H9 (cell line): ENCODE measurements at regions not wholly inside any gene's neighbourhood (a gene's known extent, or its start where the extent isn't known, plus 50 kb on each side); places are given as distances from the start of the nearest gene placed in this dataset.

Experiments
- DNase-seq: peaks from one replicate; pipeline ENCODE4 v3.0.0-alpha.2; 2017
- H2AFZ ChIP-seq: one replicate; pipeline ENCODE4 v1.6.1; 2013; ENCODE audit warnings: mild to moderate bottlenecking, low read length, control low read depth, moderate library complexity
- H2AK5ac ChIP-seq: 2 replicates; pipeline ENCODE4 v1.6.1; 2013; ENCODE audit warnings: low read length, control low read depth, mixed read lengths; ENCODE audit not compliant: insufficient read length
- H2BK120ac ChIP-seq: one replicate; pipeline ENCODE4 v1.6.1; 2013; ENCODE audit warnings: low read depth, mild to moderate bottlenecking, low read length, control low read depth, inconsistent platforms; ENCODE audit not compliant: poor library complexity, severe bottlenecking
- H2BK12ac ChIP-seq: 2 replicates; pipeline ENCODE4 v1.6.1; 2013; ENCODE audit warnings: low read length, control low read depth, mixed read lengths, low read depth; ENCODE audit not compliant: insufficient read length
- H2BK15ac ChIP-seq: 2 replicates; pipeline ENCODE4 v1.6.1; 2013; ENCODE audit warnings: low read depth, low read length, control low read depth
- H2BK20ac ChIP-seq: one replicate; pipeline ENCODE4 v1.6.1; 2013; ENCODE audit warnings: low read depth, mild to moderate bottlenecking, low read length, control low read depth, inconsistent platforms; ENCODE audit not compliant: poor library complexity, severe bottlenecking
- H2BK5ac ChIP-seq: 2 replicates; pipeline ENCODE4 v1.6.1; 2013; ENCODE audit warnings: low read length, control low read depth, mixed read lengths; ENCODE audit not compliant: insufficient read length
- H3K14ac ChIP-seq: 2 replicates; pipeline ENCODE4 v1.6.1; 2013; ENCODE audit warnings: low read length, control low read depth; ENCODE audit not compliant: insufficient read depth
- H3K18ac ChIP-seq: 2 replicates; pipeline ENCODE4 v1.6.1; 2013; ENCODE audit warnings: low read depth, mild to moderate bottlenecking, mixed read lengths, low read length, control low read depth; ENCODE audit not compliant: insufficient read length
- H3K23ac ChIP-seq: 2 replicates; pipeline ENCODE4 v1.6.1; 2013; ENCODE audit warnings: low read length, control low read depth, mixed read lengths, low read depth; ENCODE audit not compliant: insufficient read length
- H3K23me2 ChIP-seq: 2 replicates; pipeline ENCODE4 v1.6.1; 2013; ENCODE audit warnings: low read depth, mild to moderate bottlenecking, mixed read lengths, low read length, control low read depth; ENCODE audit not compliant: insufficient read length, poor library complexity, severe bottlenecking
- H3K27ac ChIP-seq: 2 replicates; pipeline ENCODE4 v1.5.1; 2013; ENCODE audit warnings: low read length, control low read depth, mixed read lengths, low read depth; ENCODE audit not compliant: insufficient read length
- H3K27me3 ChIP-seq: 2 replicates; pipeline ENCODE4 v1.6.1; 2013; ENCODE audit warnings: low read length, control low read depth, inconsistent platforms; ENCODE audit not compliant: insufficient read depth
- H3K4ac ChIP-seq: 2 replicates; pipeline ENCODE4 v1.6.1; 2013; ENCODE audit warnings: low read depth, mild to moderate bottlenecking, control low read depth, inconsistent platforms, low read length, moderate library complexity
- H3K4me1 ChIP-seq: 2 replicates; pipeline ENCODE4 v1.6.1; 2013; ENCODE audit warnings: low read length, control low read depth, inconsistent platforms; ENCODE audit not compliant: insufficient read depth
- H3K4me2 ChIP-seq: 2 replicates; pipeline ENCODE4 v1.6.1; 2013; ENCODE audit warnings: low read length, control low read depth, mixed read lengths; ENCODE audit not compliant: insufficient read length, insufficient read depth
- H3K56ac ChIP-seq: 2 replicates; pipeline ENCODE4 v1.6.1; 2013; ENCODE audit warnings: low read depth, mild to moderate bottlenecking, mixed read lengths, low read length, control low read depth; ENCODE audit not compliant: insufficient read length
- H3K79me1 ChIP-seq: 2 replicates; pipeline ENCODE4 v1.6.1; 2013; ENCODE audit warnings: low read depth, mild to moderate bottlenecking, moderate library complexity, low read length, control low read depth, inconsistent platforms; ENCODE audit not compliant: insufficient read depth, poor library complexity, severe bottlenecking
- H3K79me2 ChIP-seq: 2 replicates; pipeline ENCODE4 v1.6.1; 2013; ENCODE audit warnings: low read length, control low read depth, inconsistent platforms; ENCODE audit not compliant: insufficient read depth
- H3K9ac ChIP-seq: 2 replicates; pipeline ENCODE4 v1.6.1; 2013; ENCODE audit warnings: low read length, control low read depth, mixed read lengths; ENCODE audit not compliant: insufficient read length; ENCODE audit errors: extremely low read depth
- H3K9me3 ChIP-seq: one replicate; pipeline ENCODE4 v1.6.1; 2013; ENCODE audit warnings: low read depth, low read length, inconsistent platforms; ENCODE audit not compliant: control insufficient read depth
- H3T11ph ChIP-seq: one replicate; pipeline ENCODE4 v1.6.1; 2013; ENCODE audit warnings: mild to moderate bottlenecking, low read length, control low read depth, inconsistent platforms
- H4K20me1 ChIP-seq: one replicate; pipeline ENCODE4 v1.6.1; 2013; ENCODE audit not compliant: control insufficient read depth, insufficient read length, insufficient read depth
- H4K5ac ChIP-seq: 2 replicates; pipeline ENCODE4 v1.6.1; 2013; ENCODE audit warnings: low read depth, mild to moderate bottlenecking, mixed read lengths, low read length, control low read depth; ENCODE audit not compliant: insufficient read length
- H4K8ac ChIP-seq: replicated peaks from 2 replicates; pipeline ENCODE4 v1.6.1; 2013; ENCODE audit warnings: low read length, control low read depth, mixed read lengths, low read depth; ENCODE audit not compliant: insufficient read length
- H4K91ac ChIP-seq: 2 replicates; pipeline ENCODE4 v1.6.1; 2013; ENCODE audit warnings: low read depth, mild to moderate bottlenecking, moderate library complexity, mixed read lengths, low read length, control low read depth; ENCODE audit not compliant: insufficient read length
- H3K27ac Mint-ChIP-seq, 3 experiments: 2 replicates in 2 of 3; 3 replicates in 1 of 3; pipeline ENCODE4 v1.8.0; 2020 to 2021; ENCODE audit warnings: mixed read lengths in 3 of 3, mild to moderate bottlenecking in 1 of 3, moderate library complexity in 1 of 3
- H3K27me3 Mint-ChIP-seq: 2 replicates; pipeline ENCODE4 v1.8.0; 2021; ENCODE audit warnings: low read depth, mild to moderate bottlenecking, moderate library complexity, mixed read lengths
- H3K36me3 Mint-ChIP-seq, 3 experiments: 2 replicates in 2 of 3; 3 replicates in 1 of 3; pipeline ENCODE4 v1.8.0; 2020 to 2021; ENCODE audit warnings: low read depth in 3 of 3, mixed read lengths in 3 of 3; ENCODE audit not compliant: insufficient read depth in 1 of 3
- H3K4me1 Mint-ChIP-seq, 2 experiments: 2 replicates each; pipeline ENCODE4 v1.8.0; 2020; ENCODE audit warnings: mixed read lengths in 2 of 2
- H3K4me3 Mint-ChIP-seq, 2 experiments: 2 replicates in 1 of 2; 3 replicates in 1 of 2; pipeline ENCODE4 v1.8.0; 2020 to 2021; ENCODE audit warnings: mild to moderate bottlenecking in 2 of 2, mixed read lengths in 2 of 2, moderate library complexity in 1 of 2
- H3K9me3 Mint-ChIP-seq, 2 experiments: 2 replicates in 1 of 2; 3 replicates in 1 of 2; pipeline ENCODE4 v1.8.0; 2020; ENCODE audit warnings: mild to moderate bottlenecking in 2 of 2, mixed read lengths in 2 of 2, moderate library complexity in 1 of 2
- WGBS: extraction: QIAGEN DNeasy Blood & Tissue Kit; methylation state at CpG from one replicate; pipeline ENCODE4 v1.1.7; 2013; ENCODE audit warnings: missing lambda C conversion rate, low lambda C conversion rate, mixed read lengths; ENCODE audit not compliant: insufficient read length; ENCODE audit errors: extremely low coverage; 5-methylcytosine and 5-hydroxymethylcytosine counted together
- TF ChIP-seq, protein P1 (sequence below): fragments of 200-600 bp; sonication (generic); conservative IDR thresholded peaks from 3 replicates; pipeline ENCODE4 v1.8.0; 2021; ENCODE audit warnings: antibody characterized with exemption, mild to moderate bottlenecking

- Histone ChIP-seq H2AK5ac (no peak overlapping the region), H2BK120ac (no peak overlapping the region), H4K91ac (no peak overlapping the region), H3K9me3 (no peaks in the 10 kb centered on the region), H3K56ac (no peak overlapping the region), H3K4me1 (no peaks in the 10 kb centered on the region), H2BK12ac (no peak overlapping the region), H2AFZ (no peak overlapping the region), H3K4me2 (no peak overlapping the region), H2BK20ac (no peak overlapping the region), H2BK15ac (no peak overlapping the region), H4K8ac (no peak overlapping the region), H3K23ac (no peak overlapping the region), H3T11ph (no peak overlapping the region), H2BK5ac (no peak overlapping the region), H3K27ac (no peak overlapping the region), H3K14ac (no peak overlapping the region), H3K79me1 (no peaks in the 10 kb centered on the region), H4K5ac (no peak overlapping the region), H4K20me1 (no peaks in the 10 kb centered on the region), H3K9ac (no peak overlapping the region), H3K18ac (no peak overlapping the region), H3K27me3 (no peaks in the 10 kb centered on the region), H3K79me2 (no peaks in the 10 kb centered on the region), H3K23me2 (no peaks in the 10 kb centered on the region), H3K4ac (no peak overlapping the region)
- Mint-ChIP-seq H3K27me3 (peaks cover 2% of the 10 kb centered on the region), H3K4me1 (peaks cover 4 to 7% of the 10 kb centered on the region in 2 experiments), H3K27ac (no peak overlapping the region), H3K36me3 (no peaks in the 10 kb centered on the region), H3K9me3 (no peaks in the 10 kb centered on the region), H3K4me3 (no peak overlapping the region)
- TF ChIP-seq, protein P1, sequence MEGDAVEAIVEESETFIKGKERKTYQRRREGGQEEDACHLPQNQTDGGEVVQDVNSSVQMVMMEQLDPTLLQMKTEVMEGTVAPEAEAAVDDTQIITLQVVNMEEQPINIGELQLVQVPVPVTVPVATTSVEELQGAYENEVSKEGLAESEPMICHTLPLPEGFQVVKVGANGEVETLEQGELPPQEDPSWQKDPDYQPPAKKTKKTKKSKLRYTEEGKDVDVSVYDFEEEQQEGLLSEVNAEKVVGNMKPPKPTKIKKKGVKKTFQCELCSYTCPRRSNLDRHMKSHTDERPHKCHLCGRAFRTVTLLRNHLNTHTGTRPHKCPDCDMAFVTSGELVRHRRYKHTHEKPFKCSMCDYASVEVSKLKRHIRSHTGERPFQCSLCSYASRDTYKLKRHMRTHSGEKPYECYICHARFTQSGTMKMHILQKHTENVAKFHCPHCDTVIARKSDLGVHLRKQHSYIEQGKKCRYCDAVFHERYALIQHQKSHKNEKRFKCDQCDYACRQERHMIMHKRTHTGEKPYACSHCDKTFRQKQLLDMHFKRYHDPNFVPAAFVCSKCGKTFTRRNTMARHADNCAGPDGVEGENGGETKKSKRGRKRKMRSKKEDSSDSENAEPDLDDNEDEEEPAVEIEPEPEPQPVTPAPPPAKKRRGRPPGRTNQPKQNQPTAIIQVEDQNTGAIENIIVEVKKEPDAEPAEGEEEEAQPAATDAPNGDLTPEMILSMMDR, result no peak
- no peak for DNase-seq
- WGBS, result no CpG with 5 or more reads among the region's 4 CpGs
Measured at GRCh38 chr5:167973126-167973525, 318.3 kb upstream of the WWC1 start.
